ENCODE measurements at regions not wholly inside any gene's neighbourhood (a gene's known extent, or its start where the extent isn't known, plus 50 kb on each side); places are given as distances from the start of the nearest gene placed in this dataset.

GRCh38 chr3:74506246-74506645 lies 108.2 kb downstream of the CNTN3 start:
- Histone ChIP-seq H3K36me3 (no peaks in the 10 kb centered on the region), H3K9me3 (no peaks in the 10 kb centered on the region), H3K4me3 (no peak overlapping the region), H3K4me1 (no peaks in the 10 kb centered on the region), H3K27me3 (no peaks in the 10 kb centered on the region), H3K27ac (no peak overlapping the region)
- intact Hi-C loops (cut with DNase I): no loop called here
- no peak for TF ChIP-seq CTCF (IDR thresholded peaks at IDR 0.05)
- no peak for TF ChIP-seq POLR2A (IDR thresholded peaks at IDR 0.05)
- no peak for TF ChIP-seq POLR2AphosphoS5 (IDR thresholded peaks at IDR 0.05; ENCODE audit: insufficient read depth in 1 of 2, low read depth in 1 of 2)
- DNase-seq (ENCODE audit: extremely low spot score in 2 of 2): no peak

GRCh38 chr3:74501007-74501406 lies 113.5 kb downstream of the CNTN3 start:
- TF ChIP-seq POLR2A (IDR thresholded peaks at IDR 0.05) (no peak), POLR2AphosphoS5 (IDR thresholded peaks at IDR 0.05; ENCODE audit: insufficient read depth in 1 of 2, low read depth in 1 of 2) (no peak), CTCF (IDR thresholded peaks at IDR 0.05) (no peak)
- intact Hi-C loops (cut with DNase I): no loop called here
- Histone ChIP-seq H3K4me1 (no peaks in the 10 kb centered on the region), H3K27me3 (no peaks in the 10 kb centered on the region), H3K4me3 (no peak overlapping the region), H3K9me3 (no peaks in the 10 kb centered on the region), H3K36me3 (no peaks in the 10 kb centered on the region), H3K27ac (no peak overlapping the region)
- no peak for DNase-seq (ENCODE audit: extremely low spot score in 2 of 2)

- H3K27ac ChIP-seq: no peak overlapping the region
- intact Hi-C loops (cut with DNase I): no loop called here
- H3K4me1 ChIP-seq: no peaks in the 10 kb centered on the region
- no peaks in the 10 kb centered on the region for H3K9me3 ChIP-seq
- TF ChIP-seq POLR2A (IDR thresholded peaks at IDR 0.05): no peak
- no peak for TF ChIP-seq POLR2AphosphoS5 (IDR thresholded peaks at IDR 0.05; ENCODE audit: insufficient read depth in 1 of 2, low read depth in 1 of 2)
- no peak for TF ChIP-seq CTCF (IDR thresholded peaks at IDR 0.05)
- DNase-seq (ENCODE audit: extremely low spot score in 2 of 2): no peak
- no peaks in the 10 kb centered on the region for H3K36me3 ChIP-seq
- no peaks in the 10 kb centered on the region for H3K27me3 ChIP-seq
- no peak overlapping the region for H3K4me3 ChIP-seq
Observed at GRCh38 chr3:74500257-74500656, 114.2 kb downstream of the CNTN3 start.

GRCh38 chr3:74491874-74492273 lies 122.6 kb downstream of the CNTN3 start:
- intact Hi-C loops (cut with DNase I): no loop called here
- DNase-seq (ENCODE audit: extremely low spot score in 2 of 2): no peak
- Histone ChIP-seq H3K27ac (no peak overlapping the region), H3K36me3 (no peaks in the 10 kb centered on the region), H3K9me3 (no peaks in the 10 kb centered on the region), H3K27me3 (no peaks in the 10 kb centered on the region), H3K4me3 (no peak overlapping the region), H3K4me1 (no peaks in the 10 kb centered on the region)
- no peak for TF ChIP-seq POLR2AphosphoS5 (IDR thresholded peaks at IDR 0.05; ENCODE audit: insufficient read depth in 1 of 2, low read depth in 1 of 2)

DNA sequence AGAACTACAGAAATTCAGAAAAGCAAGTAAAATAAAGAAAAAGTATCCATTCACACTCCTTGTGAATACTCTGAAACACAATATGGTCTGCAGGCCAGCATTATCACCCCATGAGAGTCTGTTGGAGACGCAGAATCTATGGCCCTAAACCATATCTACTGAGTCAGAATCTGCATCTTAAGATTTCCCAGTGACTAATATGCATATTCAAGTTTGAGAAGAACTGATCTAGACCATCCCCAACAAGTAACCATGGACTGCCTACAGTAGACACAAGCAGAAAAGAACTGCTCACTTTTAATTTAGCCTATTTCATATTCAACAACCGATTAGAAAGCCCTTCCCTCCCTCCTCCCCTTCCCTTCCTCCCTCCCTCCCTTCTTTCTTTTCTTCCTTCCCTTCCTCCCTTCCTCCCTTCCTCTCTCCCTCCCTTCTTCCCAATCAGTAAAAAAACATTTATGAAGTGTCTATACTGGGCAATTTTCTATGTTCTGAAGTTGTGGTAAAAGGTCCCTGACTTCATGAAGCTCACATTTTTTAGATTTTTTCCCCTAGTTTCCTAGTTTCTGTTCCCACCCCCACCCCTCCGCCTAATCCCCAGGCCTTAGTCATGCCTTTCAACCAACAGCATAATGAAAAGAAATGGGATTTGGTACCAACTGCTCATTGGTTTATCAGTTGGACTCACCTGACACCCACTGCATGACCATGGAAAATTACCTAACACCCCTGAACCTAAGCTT lies 125.2 kb downstream of the CNTN3 start:
- H3K9me3 ChIP-seq: no peaks in the 10 kb centered on the region
- H3K27ac ChIP-seq: no peak overlapping the region
- no peaks in the 10 kb centered on the region for H3K4me1 ChIP-seq
- H3K4me3 ChIP-seq: no peak overlapping the region
- TF ChIP-seq POLR2A (IDR thresholded peaks at IDR 0.05): no peak
- TF ChIP-seq CTCF (IDR thresholded peaks at IDR 0.05): no peak
- TF ChIP-seq POLR2AphosphoS5 (IDR thresholded peaks at IDR 0.05; ENCODE audit: insufficient read depth in 1 of 2, low read depth in 1 of 2): no peak
- H3K36me3 ChIP-seq: no peaks in the 10 kb centered on the region
- H3K27me3 ChIP-seq: no peaks in the 10 kb centered on the region
- intact Hi-C loops (cut with DNase I): no loop called here
- no peak for DNase-seq (ENCODE audit: extremely low spot score in 2 of 2)

Data from vagina (tissue), 2 donors.